ENCODE measurements at regions not wholly inside any gene's neighbourhood (a gene's known extent, or its start where the extent isn't known, plus 50 kb on each side); places are given as distances from the start of the nearest gene placed in this dataset.
"Not testable (repeated sequence)": the region's sequence is repeated elsewhere in the genome, so short reads cannot be mapped to it uniquely, and the experiment has no call there.

DNA sequence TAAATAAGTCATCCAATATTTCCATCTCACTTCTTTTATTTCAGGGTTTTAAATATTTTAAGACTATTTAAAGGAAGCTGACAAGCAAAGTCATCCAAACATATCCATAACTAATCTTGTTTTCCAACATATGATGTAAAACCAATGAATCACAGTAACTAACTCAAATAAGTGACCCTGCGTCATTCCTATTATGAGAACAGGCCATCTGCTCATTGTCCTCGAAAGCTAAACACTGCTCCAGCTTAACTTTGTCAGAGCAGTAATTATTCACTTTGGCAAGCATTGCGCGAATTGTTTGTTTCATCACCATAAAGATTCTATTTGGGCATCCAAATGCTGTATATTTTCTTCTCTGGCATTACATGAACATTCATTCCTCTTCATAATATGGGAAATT lies 99.1 kb downstream of the CAPZA3 start:
- no peak for TF ChIP-seq EZH2 (IDR thresholded peaks at IDR 0.05; ENCODE audit: borderline replicate concordance, insufficient read depth, low read depth, low read length, poor library complexity, severe bottlenecking)
- TF ChIP-seq, protein P1, sequence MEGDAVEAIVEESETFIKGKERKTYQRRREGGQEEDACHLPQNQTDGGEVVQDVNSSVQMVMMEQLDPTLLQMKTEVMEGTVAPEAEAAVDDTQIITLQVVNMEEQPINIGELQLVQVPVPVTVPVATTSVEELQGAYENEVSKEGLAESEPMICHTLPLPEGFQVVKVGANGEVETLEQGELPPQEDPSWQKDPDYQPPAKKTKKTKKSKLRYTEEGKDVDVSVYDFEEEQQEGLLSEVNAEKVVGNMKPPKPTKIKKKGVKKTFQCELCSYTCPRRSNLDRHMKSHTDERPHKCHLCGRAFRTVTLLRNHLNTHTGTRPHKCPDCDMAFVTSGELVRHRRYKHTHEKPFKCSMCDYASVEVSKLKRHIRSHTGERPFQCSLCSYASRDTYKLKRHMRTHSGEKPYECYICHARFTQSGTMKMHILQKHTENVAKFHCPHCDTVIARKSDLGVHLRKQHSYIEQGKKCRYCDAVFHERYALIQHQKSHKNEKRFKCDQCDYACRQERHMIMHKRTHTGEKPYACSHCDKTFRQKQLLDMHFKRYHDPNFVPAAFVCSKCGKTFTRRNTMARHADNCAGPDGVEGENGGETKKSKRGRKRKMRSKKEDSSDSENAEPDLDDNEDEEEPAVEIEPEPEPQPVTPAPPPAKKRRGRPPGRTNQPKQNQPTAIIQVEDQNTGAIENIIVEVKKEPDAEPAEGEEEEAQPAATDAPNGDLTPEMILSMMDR (IDR thresholded peaks at IDR 0.05): no peak
- H3K27ac Mint-ChIP-seq: no peak overlapping the region
- intact Hi-C loops (cut with micrococcal nuclease): no loop called here
- Histone ChIP-seq H3K4me3 (ENCODE audit: control extremely low read depth in 1 of 5, extremely low read depth in 1 of 5, insufficient read depth in 1 of 5, low read depth in 2 of 5, low read length in 4 of 5) (no peak overlapping the region), H3K27me3 (replicated peaks in 1 of 4; ENCODE audit: control extremely low read depth in 1 of 4, control insufficient read depth in 3 of 4, insufficient read depth in 4 of 4, low read length in 3 of 4) (no peaks in the 10 kb centered on the region), H3K79me2 (ENCODE audit: control insufficient read depth, insufficient read depth, low read length) (no peaks in the 10 kb centered on the region), H2AFZ (ENCODE audit: insufficient read depth, low read depth, low read length, poor library complexity, severe bottlenecking) (no peak overlapping the region), H3K9ac (ENCODE audit: low read length) (no peak overlapping the region), H4K20me1 (ENCODE audit: control insufficient read depth, insufficient read depth, low read length, poor library complexity, severe bottlenecking) (no peaks in the 10 kb centered on the region), H3K9me3 (ENCODE audit: control extremely low read depth in 1 of 3, control insufficient read depth in 2 of 3, insufficient read depth in 1 of 3, low read length in 2 of 3) (no peaks in the 10 kb centered on the region), H3K4me1 (ENCODE audit: control insufficient read depth in 2 of 2, insufficient read depth in 2 of 2, low read length in 2 of 2) (no peaks in the 10 kb centered on the region), H3K27ac (ENCODE audit: low read length in 2 of 2) (no peak overlapping the region), H3K4me2 (replicated peaks; ENCODE audit: low read depth, low read length, poor library complexity, severe bottlenecking) (no peak overlapping the region), H3K36me3 (replicated peaks in 1 of 2; ENCODE audit: control extremely low read depth in 1 of 2, control insufficient read depth in 1 of 2, extremely low read depth in 1 of 2, insufficient read depth in 2 of 2, low read length in 1 of 2) (no peaks in the 10 kb centered on the region)
- H3K4me3 Mint-ChIP-seq: no peak overlapping the region
- POLR2A ChIA-PET: no interaction called here
- CTCF ChIA-PET: no interaction called here
- H3K4me1 Mint-ChIP-seq: no peaks in the 10 kb centered on the region
- no peak for DNase-seq
- peaks cover 7% of the 10 kb centered on the region for H3K9me3 Mint-ChIP-seq (ENCODE audit: insufficient read depth)
- H3K27me3 Mint-ChIP-seq: no peaks in the 10 kb centered on the region
- ATAC-seq (ENCODE audit: low read depth): no peak
- WGBS (ENCODE audit: insufficient coverage): 97% methylated on average over 4 of the region's 4 CpGs

DNA sequence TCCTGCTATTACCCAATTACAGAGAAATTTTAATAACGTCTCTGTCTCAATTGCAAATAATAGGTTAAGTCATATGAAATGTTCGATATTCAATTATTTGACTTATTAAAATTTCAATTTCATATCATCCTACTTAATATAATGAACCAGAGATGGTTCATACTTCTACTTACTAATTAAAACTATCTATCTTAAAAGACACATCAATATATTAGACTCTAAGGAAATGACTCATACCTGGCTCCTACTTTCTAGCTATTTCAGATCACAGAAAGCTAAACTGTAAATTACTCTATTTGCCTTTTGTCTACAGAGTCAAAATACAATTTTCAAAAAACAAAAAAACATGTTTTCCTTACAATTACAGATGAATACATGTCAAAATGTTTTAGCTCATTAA lies 99.6 kb downstream of the CAPZA3 start:
- intact Hi-C loops (cut with micrococcal nuclease): no loop called here
- no peak for TF ChIP-seq EZH2 (IDR thresholded peaks at IDR 0.05; ENCODE audit: borderline replicate concordance, insufficient read depth, low read depth, low read length, poor library complexity, severe bottlenecking)
- TF ChIP-seq, protein P1 (IDR thresholded peaks at IDR 0.05): no peak

DNA sequence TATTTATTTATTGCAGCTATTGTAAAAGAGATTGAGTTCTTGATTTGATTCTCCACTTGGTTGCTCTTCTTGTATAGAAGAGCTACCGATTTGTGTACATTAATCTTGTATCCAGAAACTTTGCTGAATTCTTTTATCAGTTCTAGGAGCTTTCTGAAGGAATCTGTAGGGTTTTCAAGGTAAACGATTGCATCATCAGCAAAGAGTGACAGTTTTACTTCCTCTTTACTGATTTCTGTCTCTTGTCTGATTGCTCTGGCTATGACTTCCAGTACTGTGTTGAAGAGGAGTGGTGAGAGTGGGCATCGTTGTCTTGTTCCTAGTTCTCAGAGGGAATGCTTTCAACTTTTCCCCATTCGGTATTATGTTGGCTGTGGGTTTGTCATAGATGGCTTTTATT lies 103.1 kb downstream of the CAPZA3 start:
- ATAC-seq (ENCODE audit: low read depth); H3K27me3 Mint-ChIP-seq; H3K27ac ChIP-seq (ENCODE audit: low read length in 2 of 2); H3K27me3 ChIP-seq (replicated peaks in 1 of 4; ENCODE audit: control extremely low read depth in 1 of 4, control insufficient read depth in 3 of 4, insufficient read depth in 4 of 4, low read length in 3 of 4); H3K9me3 ChIP-seq (ENCODE audit: control extremely low read depth in 1 of 3, control insufficient read depth in 2 of 3, insufficient read depth in 1 of 3, low read length in 2 of 3); POLR2A ChIA-PET; H3K36me3 ChIP-seq (replicated peaks in 1 of 2; ENCODE audit: control extremely low read depth in 1 of 2, control insufficient read depth in 1 of 2, extremely low read depth in 1 of 2, insufficient read depth in 2 of 2, low read length in 1 of 2); H3K27ac Mint-ChIP-seq; H4K20me1 ChIP-seq (ENCODE audit: control insufficient read depth, insufficient read depth, low read length, poor library complexity, severe bottlenecking); H2AFZ ChIP-seq (ENCODE audit: insufficient read depth, low read depth, low read length, poor library complexity, severe bottlenecking); H3K9me3 Mint-ChIP-seq (ENCODE audit: insufficient read depth); H3K9ac ChIP-seq (ENCODE audit: low read length); intact Hi-C loops (cut with micrococcal nuclease); H3K79me2 ChIP-seq (ENCODE audit: control insufficient read depth, insufficient read depth, low read length); H3K4me2 ChIP-seq (replicated peaks; ENCODE audit: low read depth, low read length, poor library complexity, severe bottlenecking); DNase-seq; H3K4me3 ChIP-seq (ENCODE audit: control extremely low read depth in 1 of 5, extremely low read depth in 1 of 5, insufficient read depth in 1 of 5, low read depth in 2 of 5, low read length in 4 of 5); CTCF ChIA-PET; H3K4me3 Mint-ChIP-seq; H3K4me1 Mint-ChIP-seq; H3K4me1 ChIP-seq (ENCODE audit: control insufficient read depth in 2 of 2, insufficient read depth in 2 of 2, low read length in 2 of 2): not testable (repeated sequence)
- WGBS (ENCODE audit: insufficient coverage): 88% methylated on average over 3 of the region's 4 CpGs

More for the DNA sequence above, 99.6 kb downstream of the CAPZA3 start:
- Mint-ChIP-seq H3K9me3 (ENCODE audit: insufficient read depth) (peaks cover 7% of the 10 kb centered on the region), H3K4me3 (no peak overlapping the region), H3K4me1 (no peaks in the 10 kb centered on the region), H3K27ac (no peak overlapping the region), H3K27me3 (no peaks in the 10 kb centered on the region)
- POLR2A ChIA-PET: no interaction called here
- Histone ChIP-seq H3K9me3 (ENCODE audit: control extremely low read depth in 1 of 3, control insufficient read depth in 2 of 3, insufficient read depth in 1 of 3, low read length in 2 of 3) (no peaks in the 10 kb centered on the region), H3K9ac (ENCODE audit: low read length) (no peak overlapping the region), H3K27ac (ENCODE audit: low read length in 2 of 2) (no peak overlapping the region), H2AFZ (ENCODE audit: insufficient read depth, low read depth, low read length, poor library complexity, severe bottlenecking) (no peak overlapping the region), H3K4me2 (replicated peaks; ENCODE audit: low read depth, low read length, poor library complexity, severe bottlenecking) (no peak overlapping the region), H3K4me3 (ENCODE audit: control extremely low read depth in 1 of 5, extremely low read depth in 1 of 5, insufficient read depth in 1 of 5, low read depth in 2 of 5, low read length in 4 of 5) (no peak overlapping the region), H3K4me1 (ENCODE audit: control insufficient read depth in 2 of 2, insufficient read depth in 2 of 2, low read length in 2 of 2) (no peaks in the 10 kb centered on the region), H4K20me1 (ENCODE audit: control insufficient read depth, insufficient read depth, low read length, poor library complexity, severe bottlenecking) (no peaks in the 10 kb centered on the region), H3K36me3 (replicated peaks in 1 of 2; ENCODE audit: control extremely low read depth in 1 of 2, control insufficient read depth in 1 of 2, extremely low read depth in 1 of 2, insufficient read depth in 2 of 2, low read length in 1 of 2) (no peaks in the 10 kb centered on the region), H3K27me3 (replicated peaks in 1 of 4; ENCODE audit: control extremely low read depth in 1 of 4, control insufficient read depth in 3 of 4, insufficient read depth in 4 of 4, low read length in 3 of 4) (no peaks in the 10 kb centered on the region), H3K79me2 (ENCODE audit: control insufficient read depth, insufficient read depth, low read length) (no peaks in the 10 kb centered on the region)
- ATAC-seq (ENCODE audit: low read depth) (no peak), DNase-seq (no peak)
- WGBS (ENCODE audit: insufficient coverage): no CpG with 5 or more reads among the region's 2 CpGs
- CTCF ChIA-PET: no interaction called here

Measured in B cell (primary cell).